WI38 (cell line): ENCODE measurements at regions not wholly inside any gene's neighbourhood (a gene's known extent, or its start where the extent isn't known, plus 50 kb on each side); places are given as distances from the start of the nearest gene placed in this dataset.

Source experiments
- H3K4me3 ChIP-seq: 2 replicates; pipeline ENCODE4 v1.5.1; 2011; ENCODE audit warnings: low read depth, mild to moderate bottlenecking, control low read depth, low read length
- TF ChIP-seq, protein P1 (sequence below): IDR thresholded peaks from 2 replicates; pipeline ENCODE4 v1.5.1; 2012; ENCODE audit warnings: low read depth, mild to moderate bottlenecking, control low read depth, low read length

- TF ChIP-seq, protein P1, sequence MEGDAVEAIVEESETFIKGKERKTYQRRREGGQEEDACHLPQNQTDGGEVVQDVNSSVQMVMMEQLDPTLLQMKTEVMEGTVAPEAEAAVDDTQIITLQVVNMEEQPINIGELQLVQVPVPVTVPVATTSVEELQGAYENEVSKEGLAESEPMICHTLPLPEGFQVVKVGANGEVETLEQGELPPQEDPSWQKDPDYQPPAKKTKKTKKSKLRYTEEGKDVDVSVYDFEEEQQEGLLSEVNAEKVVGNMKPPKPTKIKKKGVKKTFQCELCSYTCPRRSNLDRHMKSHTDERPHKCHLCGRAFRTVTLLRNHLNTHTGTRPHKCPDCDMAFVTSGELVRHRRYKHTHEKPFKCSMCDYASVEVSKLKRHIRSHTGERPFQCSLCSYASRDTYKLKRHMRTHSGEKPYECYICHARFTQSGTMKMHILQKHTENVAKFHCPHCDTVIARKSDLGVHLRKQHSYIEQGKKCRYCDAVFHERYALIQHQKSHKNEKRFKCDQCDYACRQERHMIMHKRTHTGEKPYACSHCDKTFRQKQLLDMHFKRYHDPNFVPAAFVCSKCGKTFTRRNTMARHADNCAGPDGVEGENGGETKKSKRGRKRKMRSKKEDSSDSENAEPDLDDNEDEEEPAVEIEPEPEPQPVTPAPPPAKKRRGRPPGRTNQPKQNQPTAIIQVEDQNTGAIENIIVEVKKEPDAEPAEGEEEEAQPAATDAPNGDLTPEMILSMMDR: no peak
- H3K4me3 ChIP-seq: no peak overlapping the region
Observed at GRCh38 chr6:139430899-139431601, 56.6 kb upstream of the CITED2 start.

GRCh38 chr6:139429580-139430145 lies 55.2 kb upstream of the CITED2 start:
- TF ChIP-seq, protein P1: no peak
- no peak overlapping the region for H3K4me3 ChIP-seq

GRCh38 chr6:139427199-139427598 lies 52.8 kb upstream of the CITED2 start:
- TF ChIP-seq, protein P1: no peak
- H3K4me3 ChIP-seq: no peak overlapping the region

- no peak overlapping the region for H3K4me3 ChIP-seq
- TF ChIP-seq, protein P1: no peak
Observed at GRCh38 chr6:139426795-139427194, 52.3 kb upstream of the CITED2 start.

DNA sequence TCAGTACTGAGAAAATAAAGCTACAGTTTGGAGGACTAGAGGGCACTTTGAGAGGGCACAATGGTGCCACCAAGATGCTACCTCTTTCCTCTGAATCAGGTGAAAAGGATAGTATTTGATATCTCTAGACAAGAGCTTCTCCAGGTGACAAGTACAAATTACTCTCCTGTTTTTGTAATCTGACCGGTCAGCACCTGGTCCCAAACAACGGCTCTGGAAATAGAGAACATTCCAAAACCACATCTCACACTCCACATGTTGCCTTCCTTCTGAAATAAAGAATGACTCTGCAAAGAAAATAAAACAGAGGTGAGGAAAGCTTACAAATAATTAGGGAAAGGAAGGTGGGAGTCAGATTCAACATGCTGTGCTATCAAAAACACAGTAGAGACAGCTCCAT lies 51.3 kb upstream of the CITED2 start:
- H3K4me3 ChIP-seq: no peak overlapping the region
- TF ChIP-seq, protein P1: no peak

DNA sequence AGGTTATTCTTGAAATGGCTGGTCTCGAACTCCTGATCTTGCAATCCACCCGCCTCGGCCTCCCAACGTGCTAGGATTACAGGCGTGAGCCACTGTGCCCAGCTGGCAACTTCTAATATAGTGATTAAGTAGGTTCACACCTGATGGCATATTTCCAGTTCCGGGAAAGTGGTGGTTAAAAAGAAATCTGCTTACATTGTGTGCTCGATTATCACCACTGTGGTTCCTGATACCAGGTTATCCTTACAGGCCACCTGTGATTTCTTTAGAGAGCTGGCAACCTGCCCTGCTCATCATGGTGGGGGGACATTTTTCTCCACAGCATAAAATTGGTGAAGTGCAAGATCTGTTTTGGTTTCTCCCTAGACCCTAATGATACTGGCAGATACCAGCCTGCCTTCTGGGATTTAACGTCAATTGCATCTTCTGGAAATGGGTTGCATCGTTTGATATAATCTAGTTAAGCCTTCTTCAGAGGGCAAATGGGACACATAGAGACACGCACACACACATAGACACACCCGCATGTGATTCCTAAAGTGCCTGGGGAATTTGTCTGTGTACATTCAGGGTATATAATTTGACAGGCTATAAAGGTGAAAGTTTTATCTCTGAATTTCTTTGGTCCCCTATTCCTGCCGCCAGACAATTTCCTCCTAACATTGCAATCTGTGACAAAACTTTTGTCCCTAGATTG lies 49.7 kb upstream of the CITED2 start:
- TF ChIP-seq, protein P1: no peak

More for the DNA sequence above, 49.7 kb upstream of the CITED2 start:
- H3K4me3 ChIP-seq: no peak overlapping the region
